OCI-LY1 (cell line): ENCODE measurements at regions not wholly inside any gene's neighbourhood (a gene's known extent, or its start where the extent isn't known, plus 50 kb on each side); places are given as distances from the start of the nearest gene placed in this dataset.

ENCODE experiments used
- EZH2 ChIP-seq: fragments of 200-600 bp; sonication (generic), shearing (Covaris generic); IDR thresholded peaks from 2 replicates; pipeline ENCODE4 v1.8.0; 2017; ENCODE audit warnings: borderline replicate concordance, mixed run types, mild to moderate bottlenecking, antibody characterized with exemption, low read length, moderate library complexity, mixed read lengths
- TF ChIP-seq, protein P1 (sequence below): fragments of 200-600 bp; sonication (generic), shearing (Covaris generic); IDR thresholded peaks from 2 replicates; pipeline ENCODE4 v1.5.1; 2017; ENCODE audit warnings: mild to moderate bottlenecking, antibody characterized with exemption, low read length, moderate library complexity, mixed read lengths

DNA sequence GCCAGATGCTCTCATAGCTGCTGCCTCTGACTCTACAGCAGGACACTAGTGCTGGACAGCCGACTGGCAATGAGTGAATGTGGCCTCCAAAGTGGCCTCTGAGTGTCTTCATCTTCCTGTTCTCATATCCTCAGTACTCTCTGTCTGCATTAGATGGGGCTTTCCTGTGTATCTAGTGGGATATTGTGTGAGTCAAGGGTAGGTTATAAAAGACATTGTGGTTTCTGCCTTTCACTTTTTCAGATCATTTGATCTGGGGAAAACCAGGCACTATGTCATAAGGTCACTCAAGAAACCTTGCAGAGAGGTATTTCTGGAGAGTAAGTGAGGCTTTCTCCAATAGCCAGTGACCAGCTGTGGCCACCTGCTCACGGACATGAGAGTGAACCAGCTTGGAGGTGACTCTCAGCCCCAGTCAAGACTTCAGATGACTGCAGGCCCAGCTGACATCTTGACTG, 333.6 kb upstream of the NCAM1 start:
- TF ChIP-seq, protein P1, sequence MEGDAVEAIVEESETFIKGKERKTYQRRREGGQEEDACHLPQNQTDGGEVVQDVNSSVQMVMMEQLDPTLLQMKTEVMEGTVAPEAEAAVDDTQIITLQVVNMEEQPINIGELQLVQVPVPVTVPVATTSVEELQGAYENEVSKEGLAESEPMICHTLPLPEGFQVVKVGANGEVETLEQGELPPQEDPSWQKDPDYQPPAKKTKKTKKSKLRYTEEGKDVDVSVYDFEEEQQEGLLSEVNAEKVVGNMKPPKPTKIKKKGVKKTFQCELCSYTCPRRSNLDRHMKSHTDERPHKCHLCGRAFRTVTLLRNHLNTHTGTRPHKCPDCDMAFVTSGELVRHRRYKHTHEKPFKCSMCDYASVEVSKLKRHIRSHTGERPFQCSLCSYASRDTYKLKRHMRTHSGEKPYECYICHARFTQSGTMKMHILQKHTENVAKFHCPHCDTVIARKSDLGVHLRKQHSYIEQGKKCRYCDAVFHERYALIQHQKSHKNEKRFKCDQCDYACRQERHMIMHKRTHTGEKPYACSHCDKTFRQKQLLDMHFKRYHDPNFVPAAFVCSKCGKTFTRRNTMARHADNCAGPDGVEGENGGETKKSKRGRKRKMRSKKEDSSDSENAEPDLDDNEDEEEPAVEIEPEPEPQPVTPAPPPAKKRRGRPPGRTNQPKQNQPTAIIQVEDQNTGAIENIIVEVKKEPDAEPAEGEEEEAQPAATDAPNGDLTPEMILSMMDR, result no peak
- no peak for TF ChIP-seq EZH2
